ENCODE measurements at regions not wholly inside any gene's neighbourhood (a gene's known extent, or its start where the extent isn't known, plus 50 kb on each side); places are given as distances from the start of the nearest gene placed in this dataset.
A peak's percentile ranks its signal among the peaks of the same experiment; 100 is the strongest.

DNA sequence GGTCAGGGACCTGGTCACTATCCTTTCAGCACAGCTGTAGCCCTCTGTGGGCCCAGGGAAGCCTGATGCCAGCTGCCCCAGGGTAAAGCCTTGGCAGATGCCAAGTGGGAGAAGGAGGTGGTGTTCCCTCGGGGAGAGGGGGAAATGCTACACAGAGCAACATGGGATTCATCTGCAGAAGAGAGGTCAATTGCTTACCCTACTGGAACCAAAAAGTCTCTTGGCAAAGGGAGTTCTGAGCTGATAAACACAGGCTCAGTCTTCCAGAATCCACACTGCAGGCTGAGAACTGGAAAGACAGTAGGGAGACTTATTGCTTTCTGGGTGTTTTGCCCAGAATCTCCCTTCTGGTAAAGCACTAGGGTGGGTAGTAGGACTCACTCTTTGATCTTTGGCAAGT, 100.1 kb upstream of the NEO1 start:
- ATAC-seq (no peak), DNase-seq (no peak)
- peaks cover 5% of the 10 kb centered on the region for H3K9me3 Mint-ChIP-seq
- H3K4me1 Mint-ChIP-seq (ENCODE audit: low read depth) = no peaks in the 10 kb centered on the region
- no peak overlapping the region for H3K4me3 Mint-ChIP-seq
- peaks cover 2% of the 10 kb centered on the region for H3K27me3 Mint-ChIP-seq (ENCODE audit: low read depth)
- H3K36me3 Mint-ChIP-seq (ENCODE audit: insufficient read depth) = no peaks in the 10 kb centered on the region

DNA sequence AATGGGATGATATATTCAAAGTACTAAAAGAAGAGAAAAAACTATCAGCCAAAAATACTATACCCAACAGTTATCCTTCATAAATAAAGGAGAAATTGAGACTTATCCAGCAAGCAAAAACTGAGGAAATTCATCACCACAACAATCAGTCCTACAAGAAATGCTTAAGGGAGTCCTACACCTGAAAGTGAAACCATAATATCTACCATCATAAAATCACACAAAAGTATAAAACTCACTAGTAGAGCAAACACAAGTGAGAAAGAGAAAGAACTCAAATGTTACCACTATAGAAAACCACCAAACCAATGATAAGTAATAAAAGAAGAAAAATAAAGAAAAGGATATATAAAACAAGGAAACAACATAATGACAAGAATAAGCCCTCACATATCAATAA, 103.6 kb upstream of the NEO1 start:
- Mint-ChIP-seq H3K36me3 (ENCODE audit: insufficient read depth) (no peaks in the 10 kb centered on the region), H3K27me3 (ENCODE audit: low read depth) (peaks cover 5% of the 10 kb centered on the region), H3K4me1 (ENCODE audit: low read depth) (no peaks in the 10 kb centered on the region), H3K9me3 (peaks cover 10% of the 10 kb centered on the region), H3K4me3 (no peak overlapping the region)
- DNase-seq = no peak
- no peak for ATAC-seq

DNA sequence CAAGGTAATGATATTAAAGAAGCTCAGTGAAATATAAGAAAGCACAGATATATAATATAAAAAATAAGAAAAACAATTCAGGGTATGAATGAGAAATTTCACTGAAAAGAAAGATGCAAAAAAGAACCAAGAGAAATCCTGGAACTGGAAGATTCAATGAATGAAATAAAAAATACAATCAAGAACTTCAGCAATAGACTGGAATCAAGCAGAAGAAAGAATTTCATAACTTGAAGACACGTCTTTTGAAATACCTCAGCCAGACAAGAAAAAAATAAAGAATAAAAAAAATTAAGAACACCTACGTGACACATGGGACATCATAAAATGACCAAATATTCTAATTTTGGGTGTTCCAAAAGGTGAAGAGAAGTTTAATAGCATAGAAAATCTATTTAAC, 104.6 kb upstream of the NEO1 start:
- no peak for DNase-seq
- Mint-ChIP-seq H3K9me3 (peaks cover 10% of the 10 kb centered on the region), H3K27me3 (ENCODE audit: low read depth) (peaks cover 5% of the 10 kb centered on the region), H3K36me3 (ENCODE audit: insufficient read depth) (no peaks in the 10 kb centered on the region), H3K4me1 (ENCODE audit: low read depth) (no peaks in the 10 kb centered on the region), H3K4me3 (no peak overlapping the region)
- ATAC-seq = no peak

DNA sequence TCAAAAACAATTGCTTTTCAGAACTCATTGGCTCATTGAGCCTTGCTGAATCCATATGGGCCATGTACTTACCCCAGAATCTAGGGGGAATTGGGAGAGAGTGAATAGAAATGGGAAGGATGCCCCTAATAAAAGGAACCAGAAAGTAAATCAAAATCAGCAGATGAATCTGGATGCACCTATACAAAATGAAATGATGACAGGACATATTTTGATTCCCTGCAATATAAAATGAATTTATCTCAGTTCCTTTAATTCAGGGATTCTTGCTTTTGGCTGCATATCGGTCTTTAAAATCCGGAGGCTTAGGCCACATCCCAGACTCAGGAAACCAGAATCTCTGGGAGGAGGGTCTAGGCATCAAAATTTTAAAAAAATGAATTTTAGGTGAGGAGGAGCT, 107.7 kb upstream of the NEO1 start:
- DNase-seq = no peak
- Mint-ChIP-seq H3K4me3 (no peak overlapping the region), H3K27me3 (ENCODE audit: low read depth) (peaks cover 3% of the 10 kb centered on the region), H3K36me3 (ENCODE audit: insufficient read depth) (no peaks in the 10 kb centered on the region), H3K9me3 (peaks cover 10% of the 10 kb centered on the region), H3K4me1 (ENCODE audit: low read depth) (no peaks in the 10 kb centered on the region)
- ATAC-seq = no peak

GRCh38 chr15:72940229-72940622, 112.0 kb upstream of the NEO1 start:
- no peak overlapping the region for H3K4me3 Mint-ChIP-seq
- no peaks in the 10 kb centered on the region for H3K36me3 Mint-ChIP-seq (ENCODE audit: insufficient read depth)
- ATAC-seq (no peak), DNase-seq (no peak)
- no peaks in the 10 kb centered on the region for H3K4me1 Mint-ChIP-seq (ENCODE audit: low read depth)
- H3K27me3 Mint-ChIP-seq (ENCODE audit: low read depth) = peaks cover 6% of the 10 kb centered on the region
- no peaks in the 10 kb centered on the region for H3K9me3 Mint-ChIP-seq

DNA sequence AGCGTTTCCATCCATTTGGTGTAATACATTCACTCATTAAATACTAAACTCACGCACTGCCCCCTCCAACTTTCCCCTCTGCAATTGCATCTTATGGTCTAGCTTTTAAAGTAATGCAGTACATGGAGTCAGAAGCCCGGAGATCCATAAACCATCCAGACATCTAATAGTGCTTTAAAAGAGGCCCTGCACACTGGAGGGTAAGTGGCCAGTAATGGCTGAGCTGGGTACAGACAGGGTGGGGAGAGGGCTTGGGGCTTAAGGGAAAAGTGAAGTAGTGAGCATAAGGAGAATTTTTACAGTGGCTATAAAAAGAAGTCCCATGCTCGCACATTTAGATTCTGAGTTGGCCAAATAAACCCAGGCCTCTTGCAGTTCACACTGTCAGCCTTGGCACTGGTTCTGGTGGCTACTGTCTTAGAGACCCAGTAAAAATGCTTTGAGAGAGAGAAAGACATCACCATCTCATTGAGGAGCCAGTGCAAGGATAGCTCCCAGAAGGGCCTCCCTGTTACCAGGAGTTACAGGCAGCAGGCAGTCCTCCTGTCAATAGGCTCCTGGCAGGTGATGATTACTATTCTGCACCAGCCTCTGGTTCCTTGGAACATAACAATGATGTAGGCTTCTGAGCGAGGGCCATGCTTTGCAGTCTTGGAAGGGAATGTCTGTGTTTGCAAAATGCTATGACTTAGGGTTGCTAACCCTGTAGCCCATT, 112.6 kb upstream of the NEO1 start:
- Mint-ChIP-seq H3K27me3 (ENCODE audit: low read depth) (peaks cover 6% of the 10 kb centered on the region), H3K4me3 (no peak overlapping the region), H3K4me1 (ENCODE audit: low read depth) (no peaks in the 10 kb centered on the region), H3K36me3 (ENCODE audit: insufficient read depth) (no peaks in the 10 kb centered on the region), H3K9me3 (no peaks in the 10 kb centered on the region)
- DNase-seq (no peak), ATAC-seq (no peak)

GRCh38 chr15:72936691-72937679, 115.3 kb upstream of the NEO1 start:
- ATAC-seq = no peak
- Mint-ChIP-seq H3K4me1 (ENCODE audit: low read depth) (no peaks in the 10 kb centered on the region), H3K4me3 (no peak overlapping the region), H3K9me3 (no peaks in the 10 kb centered on the region), H3K36me3 (ENCODE audit: insufficient read depth) (no peaks in the 10 kb centered on the region), H3K27me3 (ENCODE audit: low read depth) (peaks cover 21% of the 10 kb centered on the region)
- DNase-seq = no peak

DNA sequence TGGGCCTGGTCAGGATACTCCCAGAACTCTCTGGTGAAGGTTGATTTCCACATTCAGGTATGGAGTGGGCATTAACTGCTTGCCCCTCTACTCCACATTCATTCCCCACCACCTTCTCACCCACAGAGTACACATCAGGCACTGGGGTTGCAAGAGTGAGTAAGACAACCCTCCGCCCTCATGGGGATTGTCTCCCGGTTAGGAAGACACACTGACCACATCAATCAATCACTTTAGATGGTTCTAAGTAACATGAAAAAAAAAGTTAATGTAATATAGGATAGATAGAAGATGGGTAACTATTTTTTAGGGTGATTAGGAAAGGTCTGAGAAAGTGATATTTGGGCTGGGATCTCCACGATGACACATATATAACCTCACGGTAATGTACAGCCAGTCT, 116.0 kb upstream of the NEO1 start:
- no peaks in the 10 kb centered on the region for H3K36me3 Mint-ChIP-seq (ENCODE audit: insufficient read depth)
- H3K4me3 Mint-ChIP-seq = no peak overlapping the region
- no peaks in the 10 kb centered on the region for H3K4me1 Mint-ChIP-seq (ENCODE audit: low read depth)
- no peaks in the 10 kb centered on the region for H3K9me3 Mint-ChIP-seq
- DNase-seq (no peak), ATAC-seq (no peak)
- peaks cover 25% of the 10 kb centered on the region for H3K27me3 Mint-ChIP-seq (ENCODE audit: low read depth)

DNA sequence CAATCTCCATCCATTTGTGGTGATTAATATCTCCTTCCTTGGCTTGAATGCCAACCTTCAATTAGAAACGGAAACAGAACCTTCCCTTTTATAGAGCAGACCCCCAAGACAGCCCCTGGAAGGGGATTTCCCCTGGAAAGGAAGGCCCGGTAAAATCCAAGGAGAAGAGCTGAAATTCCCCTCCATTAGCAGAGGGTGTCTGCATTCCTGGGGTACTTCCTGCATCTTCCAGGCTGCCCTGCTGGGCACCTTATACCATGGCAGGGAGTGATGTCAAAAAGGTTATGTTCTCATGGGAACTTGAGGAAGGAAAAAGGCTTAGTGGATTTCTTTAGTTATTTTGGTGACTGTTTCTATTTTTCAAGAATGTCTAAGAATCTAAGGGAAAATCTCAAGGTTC, 116.7 kb upstream of the NEO1 start:
- Mint-ChIP-seq H3K4me1 (ENCODE audit: low read depth) (no peaks in the 10 kb centered on the region), H3K27me3 (ENCODE audit: low read depth) (peaks cover 26% of the 10 kb centered on the region), H3K4me3 (no peak overlapping the region), H3K36me3 (ENCODE audit: insufficient read depth) (no peaks in the 10 kb centered on the region), H3K9me3 (no peaks in the 10 kb centered on the region)
- DNase-seq (no peak), ATAC-seq (no peak)

- no peak for ATAC-seq
- Mint-ChIP-seq H3K9me3 (no peaks in the 10 kb centered on the region), H3K36me3 (ENCODE audit: insufficient read depth) (no peaks in the 10 kb centered on the region)
Observed at GRCh38 chr15:72934921-72935320, 117.3 kb upstream of the NEO1 start.

DNA sequence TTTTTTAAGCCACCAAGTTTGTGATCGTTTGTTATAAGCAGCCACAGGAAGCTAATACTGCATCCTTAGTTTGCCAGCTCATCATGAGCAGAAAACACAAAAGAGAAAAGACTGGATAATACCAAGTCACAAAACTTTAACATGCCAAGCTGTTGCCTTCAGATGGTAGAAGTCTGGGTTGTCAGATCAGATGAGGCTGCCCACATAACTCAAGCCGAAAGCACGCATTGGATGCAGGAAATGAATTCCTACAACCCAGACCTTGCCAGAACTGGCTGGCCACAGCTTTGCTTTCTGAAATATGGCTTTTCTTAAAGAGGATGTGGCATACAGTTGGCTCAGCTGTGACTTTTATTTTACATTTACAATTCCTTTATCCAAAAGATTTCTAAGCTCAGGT, 118.3 kb upstream of the NEO1 start:
- DNase-seq = no peak
- Mint-ChIP-seq H3K27me3 (ENCODE audit: low read depth) (peaks cover 30% of the 10 kb centered on the region), H3K36me3 (ENCODE audit: insufficient read depth) (no peaks in the 10 kb centered on the region)

More at GRCh38 chr15:72934921-72935320, 117.3 kb upstream of the NEO1 start:
- Mint-ChIP-seq H3K4me1 (ENCODE audit: low read depth) (no peaks in the 10 kb centered on the region), H3K4me3 (no peak overlapping the region), H3K27me3 (ENCODE audit: low read depth) (peaks cover 26% of the 10 kb centered on the region)
- no peak for DNase-seq

DNA sequence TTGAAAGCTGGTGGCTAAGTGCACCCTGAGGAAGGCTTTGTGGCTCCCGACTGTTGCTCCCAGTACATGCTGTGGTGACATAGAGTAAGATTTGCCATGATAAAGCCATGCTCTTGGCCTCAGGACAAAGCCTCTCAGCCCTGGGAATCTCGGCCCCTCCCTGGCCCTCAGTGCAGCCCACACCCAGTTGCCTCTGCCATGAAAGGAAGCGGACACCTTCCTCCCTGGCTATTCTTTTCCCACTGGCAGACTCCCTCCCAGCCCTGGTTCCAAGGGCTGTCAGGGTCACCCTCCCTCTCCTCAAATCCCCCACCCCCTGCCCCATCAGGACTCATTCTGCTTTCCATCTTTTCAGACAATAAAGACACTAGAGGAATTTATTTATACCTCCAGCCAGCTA, 119.8 kb upstream of the NEO1 start:
- peaks cover 30% of the 10 kb centered on the region for H3K27me3 Mint-ChIP-seq (ENCODE audit: low read depth)
- H3K4me1 Mint-ChIP-seq (ENCODE audit: low read depth) = peaks cover 3% of the 10 kb centered on the region

More for the DNA sequence above, 118.3 kb upstream of the NEO1 start:
- no peaks in the 10 kb centered on the region for H3K4me1 Mint-ChIP-seq (ENCODE audit: low read depth)
- H3K4me3 Mint-ChIP-seq = no peak overlapping the region
- no peak for ATAC-seq
- H3K9me3 Mint-ChIP-seq = no peaks in the 10 kb centered on the region

DNA sequence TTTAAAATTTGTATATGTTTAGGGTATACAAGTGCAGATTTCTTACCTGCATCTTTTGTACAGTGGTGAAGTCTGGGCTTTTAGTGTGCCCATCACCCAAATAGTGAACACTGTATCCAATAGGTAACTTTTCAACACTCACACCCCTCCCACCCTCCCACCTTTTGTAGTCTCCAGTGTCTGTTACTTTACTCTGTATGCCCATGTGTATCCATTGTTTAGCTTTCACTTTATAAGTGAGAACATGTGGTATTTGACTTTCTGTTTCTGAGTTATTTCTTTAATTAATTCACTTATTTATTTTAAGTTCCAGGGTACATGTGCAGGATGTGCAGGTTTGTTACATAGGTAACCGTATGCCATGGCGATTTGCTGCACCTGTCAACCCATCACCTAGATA, 124.8 kb upstream of the NEO1 start:
- DNase-seq (no peak), ATAC-seq (peak in 1 of 2 donors; percentile 52)
- Mint-ChIP-seq H3K9me3 (no peaks in the 10 kb centered on the region), H3K27me3 (ENCODE audit: low read depth) (peaks cover 16% of the 10 kb centered on the region), H3K36me3 (ENCODE audit: insufficient read depth) (no peaks in the 10 kb centered on the region), H3K4me3 (no peak overlapping the region), H3K4me1 (ENCODE audit: low read depth) (peaks cover 3% of the 10 kb centered on the region)

More for the DNA sequence above, 119.8 kb upstream of the NEO1 start:
- Mint-ChIP-seq H3K9me3 (no peaks in the 10 kb centered on the region), H3K36me3 (ENCODE audit: insufficient read depth) (no peaks in the 10 kb centered on the region), H3K4me3 (no peak overlapping the region)
- DNase-seq (no peak), ATAC-seq (no peak)

DNA sequence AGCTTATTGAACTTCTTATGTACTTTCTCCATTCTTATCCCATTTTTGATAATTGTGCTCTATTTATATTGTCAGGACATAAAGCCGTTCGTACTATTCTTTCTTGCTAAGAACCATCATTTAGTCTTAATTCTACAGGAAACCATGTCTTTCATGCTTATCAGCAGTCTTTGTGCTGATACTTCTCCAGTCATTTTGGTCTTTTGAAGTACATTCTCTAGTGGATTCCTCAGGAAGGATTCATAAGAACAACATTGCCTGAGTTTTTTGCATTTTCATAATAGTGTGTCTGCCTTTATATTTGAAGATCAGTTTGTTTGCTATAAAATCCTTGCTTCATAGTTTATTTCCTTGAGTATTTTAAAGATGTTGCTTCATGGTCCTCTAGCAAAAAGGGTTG, 126.6 kb upstream of the NEO1 start:
- Mint-ChIP-seq H3K36me3 (ENCODE audit: insufficient read depth) (no peaks in the 10 kb centered on the region), H3K4me3 (no peak overlapping the region), H3K9me3 (no peaks in the 10 kb centered on the region), H3K27me3 (ENCODE audit: low read depth) (peaks cover 11% of the 10 kb centered on the region), H3K4me1 (ENCODE audit: low read depth) (peaks cover 3% of the 10 kb centered on the region)
- no peak for ATAC-seq
- DNase-seq = no peak

DNA sequence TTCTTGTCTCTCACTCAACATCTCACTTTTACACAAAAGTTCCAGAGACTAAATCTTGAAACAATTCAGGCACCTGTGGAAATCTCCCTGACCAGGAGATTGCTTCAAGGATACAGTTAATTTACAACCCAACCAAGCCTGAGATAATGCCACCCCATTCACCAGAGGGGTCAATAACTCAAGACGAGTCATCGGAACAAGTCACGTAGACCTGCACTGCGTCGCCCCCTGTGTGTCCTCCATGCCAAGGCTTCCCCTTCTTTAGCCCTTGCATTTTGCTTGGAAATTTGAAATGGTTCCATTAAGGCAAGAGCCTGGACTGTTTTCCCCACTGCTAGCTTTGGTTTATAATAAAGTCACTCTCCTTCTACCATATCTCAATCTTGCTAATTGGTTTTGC, 129.0 kb upstream of the NEO1 start:
- Mint-ChIP-seq H3K4me1 (ENCODE audit: low read depth) (peaks cover 2% of the 10 kb centered on the region), H3K27me3 (ENCODE audit: low read depth) (peaks cover 7% of the 10 kb centered on the region), H3K9me3 (no peaks in the 10 kb centered on the region), H3K36me3 (ENCODE audit: insufficient read depth) (no peaks in the 10 kb centered on the region), H3K4me3 (no peak overlapping the region)
- DNase-seq (no peak), ATAC-seq (no peak)

Data from activated T-cell treated with anti-CD3 and anti-CD28 coated beads, Interleukin-2, amount 50 U/mL, for 4 hours (primary cell).